B cell (primary cell): ENCODE measurements at regions not wholly inside any gene's neighbourhood (a gene's known extent, or its start where the extent isn't known, plus 50 kb on each side); places are given as distances from the start of the nearest gene placed in this dataset.

Experiments used
- ATAC-seq: fragments of 200-7000 bp; cut with Tn5 transposase; one replicate; pipeline ENCODE4 v1.10.0; 2021; ENCODE audit warnings: low read depth, mild to moderate bottlenecking, moderate number of reproducible peaks, moderate library complexity
- CTCF ChIA-PET: fragments of 350-600 bp; sonication (Branson Sonifier 250); formaldehyde crosslinking; loops from one replicate; lab custom pipeline; 2021; ENCODE audit warnings: antibody characterized with exemption, inconsistent platforms; lab: Charles Lee
- POLR2A ChIA-PET: fragments of 350-600 bp; sonication (Branson Sonifier 250); formaldehyde crosslinking; loops from one replicate; lab custom pipeline; 2021; ENCODE audit warnings: antibody characterized with exemption; lab: Charles Lee
- DNase-seq: peaks from one replicate; pipeline ENCODE4 v3.0.0; 2013
- H2AFZ ChIP-seq: 2 replicates; pipeline ENCODE4 v1.6.1; 2012; ENCODE audit warnings: mild to moderate bottlenecking, low read depth, low read length; ENCODE audit not compliant: insufficient read depth, poor library complexity, severe bottlenecking
- H3K27ac ChIP-seq, 2 donors: 1 replicate in 1 of 2; 2 replicates in 1 of 2; pipeline ENCODE4 v1.5.1; 2012 to 2013; ENCODE audit warnings: low read length in 2 of 2, mild to moderate bottlenecking in 2 of 2, moderate library complexity in 1 of 2
- H3K27me3 ChIP-seq, 4 experiments: fragments of 200-600 bp in 1 of 4; sonication (generic) in 1 of 4; replicated peaks in 1 of 4; 1 replicate in 2 of 4; 2 replicates in 2 of 4; pipeline versions ENCODE4 v1.6.1 to v1.7.0; 2013 to 2016; ENCODE audit warnings: low read length in 3 of 4, mild to moderate bottlenecking in 2 of 4, mixed read lengths in 1 of 4, moderate library complexity in 1 of 4; ENCODE audit not compliant: insufficient read depth in 4 of 4, control insufficient read depth in 3 of 4; ENCODE audit errors: control extremely low read depth in 1 of 4
- H3K36me3 ChIP-seq, 2 experiments: replicated peaks in 1 of 2; 1 replicate in 1 of 2; 2 replicates in 1 of 2; pipeline versions ENCODE4 v1.6.1 to v1.7.1; 2013; ENCODE audit warnings: low read length in 1 of 2; ENCODE audit not compliant: insufficient read depth in 2 of 2, control insufficient read depth in 1 of 2; ENCODE audit errors: control extremely low read depth in 1 of 2, extremely low read depth in 1 of 2
- H3K4me1 ChIP-seq, 2 donors: fragments of 200-600 bp in 1 of 2; sonication (generic) in 1 of 2; 1 replicate in 1 of 2; 2 replicates in 1 of 2; pipeline versions ENCODE4 v1.5.1 to v1.6.1; 2013 to 2017; ENCODE audit warnings: low read length in 2 of 2; ENCODE audit not compliant: control insufficient read depth in 2 of 2, insufficient read depth in 2 of 2
- H3K4me2 ChIP-seq: replicated peaks from 2 replicates; pipeline ENCODE3; 2012; ENCODE audit warnings: mild to moderate bottlenecking, low read depth, low read length; ENCODE audit not compliant: poor library complexity, severe bottlenecking
- H3K4me3 ChIP-seq, 5 experiments: fragments of 200-600 bp in 1 of 5; sonication (generic) in 1 of 5; 1 replicate in 3 of 5; 2 replicates in 2 of 5; pipeline versions ENCODE4 v1.5.1 to v1.7.0; 2011 to 2016; ENCODE audit warnings: low read length in 4 of 5, mild to moderate bottlenecking in 4 of 5, low read depth in 2 of 5, control low read depth in 1 of 5, moderate library complexity in 1 of 5; ENCODE audit not compliant: insufficient read depth in 1 of 5; ENCODE audit errors: control extremely low read depth in 1 of 5, extremely low read depth in 1 of 5
- H3K79me2 ChIP-seq: fragments of 200-600 bp; sonication (generic); one replicate; pipeline ENCODE4 v1.6.0; 2016; ENCODE audit warnings: low read length; ENCODE audit not compliant: control insufficient read depth, insufficient read depth
- H3K9ac ChIP-seq: fragments of 200-600 bp; sonication (generic); 2 replicates; pipeline ENCODE4 v1.6.1; 2017; ENCODE audit warnings: mild to moderate bottlenecking, low read length, moderate library complexity
- H3K9me3 ChIP-seq, 3 donors: one replicate each; pipeline versions ENCODE4 v1.6.1 to v1.7.1; 2013; ENCODE audit warnings: low read length in 2 of 3; ENCODE audit not compliant: control insufficient read depth in 2 of 3, insufficient read depth in 1 of 3; ENCODE audit errors: control extremely low read depth in 1 of 3
- H4K20me1 ChIP-seq: 2 replicates; pipeline ENCODE4 v1.6.0; 2012; ENCODE audit warnings: mild to moderate bottlenecking, low read length; ENCODE audit not compliant: insufficient read depth, control insufficient read depth, poor library complexity, severe bottlenecking
- H3K27ac Mint-ChIP-seq: one replicate; pipeline ENCODE4 v1.8.0; 2021; ENCODE audit warnings: mixed read lengths
- H3K27me3 Mint-ChIP-seq: one replicate; pipeline ENCODE4 v1.8.0; 2021; ENCODE audit warnings: mixed read lengths
- H3K4me1 Mint-ChIP-seq: one replicate; pipeline ENCODE4 v1.8.0; 2021; ENCODE audit warnings: mixed read lengths
- H3K4me3 Mint-ChIP-seq: one replicate; pipeline ENCODE4 v1.8.0; 2021; ENCODE audit warnings: mixed read lengths
- H3K9me3 Mint-ChIP-seq: one replicate; pipeline ENCODE4 v1.8.0; 2022; ENCODE audit warnings: mixed read lengths; ENCODE audit not compliant: insufficient read depth
- EZH2 ChIP-seq: IDR thresholded peaks from 2 replicates; pipeline ENCODE4 v1.6.1; 2012; ENCODE audit warnings: borderline replicate concordance, low read depth, mild to moderate bottlenecking, moderate library complexity, low read length; ENCODE audit not compliant: insufficient read depth, poor library complexity, severe bottlenecking
- WGBS: methylation state at CpG from one replicate; pipeline ENCODE4 v1.1.5; 2013; ENCODE audit warnings: missing lambda C conversion rate; ENCODE audit not compliant: insufficient coverage; 5-methylcytosine and 5-hydroxymethylcytosine counted together
- intact Hi-C: fragments of 100-400 bp; cut with micrococcal nuclease; formaldehyde crosslinking; loops from one replicate; pipeline ENCODE4 v1.10.0; 2022
- TF ChIP-seq, protein P1 (sequence below): fragments of 200-600 bp; IDR thresholded peaks from one replicate; pipeline ENCODE4 v1.8.0; 2022; ENCODE audit warnings: antibody characterized with exemption, mild to moderate bottlenecking

DNA sequence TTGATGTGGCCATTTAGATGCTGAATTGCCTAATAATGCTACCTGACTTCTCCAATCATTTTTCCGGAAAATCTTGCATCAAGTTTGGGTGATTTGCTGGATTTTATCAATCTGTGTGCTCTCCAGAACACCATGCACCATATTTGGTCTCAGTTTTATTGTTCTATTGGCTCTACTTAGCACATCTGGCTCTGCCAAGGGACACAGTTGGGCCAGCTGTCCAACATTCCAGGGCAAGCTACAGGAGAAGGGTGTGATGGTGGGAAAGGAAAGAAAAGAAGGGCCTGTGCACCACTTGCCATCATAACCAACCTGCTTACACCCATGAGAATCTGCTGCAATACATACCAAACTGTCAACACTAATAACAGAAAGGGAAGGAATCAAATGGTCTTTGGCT is 90.2 kb upstream of the NFIA start:
- intact Hi-C loops, result no loop called here
- Mint-ChIP-seq H3K27me3 (peaks cover 24% of the 10 kb centered on the region), H3K27ac (no peak overlapping the region), H3K4me1 (no peaks in the 10 kb centered on the region), H3K4me3 (no peak overlapping the region), H3K9me3 (no peaks in the 10 kb centered on the region)
- ChIA-PET POLR2A (no interaction called here), CTCF (no interaction called here)
- H3K4me1 ChIP-seq, result no peaks in the 10 kb centered on the region
- no peak overlapping the region for H3K9ac ChIP-seq
- no peaks in the 10 kb centered on the region for H4K20me1 ChIP-seq
- no peak for TF ChIP-seq EZH2
- TF ChIP-seq, protein P1, sequence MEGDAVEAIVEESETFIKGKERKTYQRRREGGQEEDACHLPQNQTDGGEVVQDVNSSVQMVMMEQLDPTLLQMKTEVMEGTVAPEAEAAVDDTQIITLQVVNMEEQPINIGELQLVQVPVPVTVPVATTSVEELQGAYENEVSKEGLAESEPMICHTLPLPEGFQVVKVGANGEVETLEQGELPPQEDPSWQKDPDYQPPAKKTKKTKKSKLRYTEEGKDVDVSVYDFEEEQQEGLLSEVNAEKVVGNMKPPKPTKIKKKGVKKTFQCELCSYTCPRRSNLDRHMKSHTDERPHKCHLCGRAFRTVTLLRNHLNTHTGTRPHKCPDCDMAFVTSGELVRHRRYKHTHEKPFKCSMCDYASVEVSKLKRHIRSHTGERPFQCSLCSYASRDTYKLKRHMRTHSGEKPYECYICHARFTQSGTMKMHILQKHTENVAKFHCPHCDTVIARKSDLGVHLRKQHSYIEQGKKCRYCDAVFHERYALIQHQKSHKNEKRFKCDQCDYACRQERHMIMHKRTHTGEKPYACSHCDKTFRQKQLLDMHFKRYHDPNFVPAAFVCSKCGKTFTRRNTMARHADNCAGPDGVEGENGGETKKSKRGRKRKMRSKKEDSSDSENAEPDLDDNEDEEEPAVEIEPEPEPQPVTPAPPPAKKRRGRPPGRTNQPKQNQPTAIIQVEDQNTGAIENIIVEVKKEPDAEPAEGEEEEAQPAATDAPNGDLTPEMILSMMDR, result no peak
- H3K9me3 ChIP-seq, result no peaks in the 10 kb centered on the region
- no peaks in the 10 kb centered on the region for H3K79me2 ChIP-seq
- no peak overlapping the region for H3K27ac ChIP-seq
- no peak overlapping the region for H3K4me2 ChIP-seq
- H3K4me3 ChIP-seq, result no peak overlapping the region
- no peak for DNase-seq
- no peak for ATAC-seq
- WGBS, result 100% methylated on average over 1 of the region's 1 CpG
- H2AFZ ChIP-seq, result no peak overlapping the region
- H3K36me3 ChIP-seq, result no peaks in the 10 kb centered on the region
- no peaks in the 10 kb centered on the region for H3K27me3 ChIP-seq

DNA sequence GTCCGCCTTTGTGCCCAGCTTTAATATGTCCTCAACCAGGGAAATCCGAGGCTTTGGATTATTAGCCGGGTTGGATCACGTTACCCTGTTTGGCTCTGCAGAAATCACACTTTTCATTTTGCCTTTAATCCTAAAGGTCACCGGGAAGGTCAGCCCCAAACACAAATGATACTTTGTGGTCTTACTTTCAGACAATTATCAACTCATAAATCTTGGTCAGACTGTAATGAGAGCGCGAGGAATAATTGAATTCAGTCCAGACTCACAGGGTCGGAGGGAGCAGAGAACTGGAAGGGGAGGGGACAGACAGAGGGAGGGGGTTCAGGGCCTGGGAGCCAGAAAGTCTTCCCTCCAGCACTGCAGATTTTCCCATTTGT is 91.7 kb upstream of the NFIA start:
- H3K9ac ChIP-seq, result no peak overlapping the region
- Mint-ChIP-seq H3K4me3 (no peak overlapping the region), H3K27ac (no peak overlapping the region), H3K4me1 (no peaks in the 10 kb centered on the region), H3K27me3 (peaks cover 24% of the 10 kb centered on the region), H3K9me3 (no peaks in the 10 kb centered on the region)
- no peak overlapping the region for H2AFZ ChIP-seq
- H3K9me3 ChIP-seq, result no peaks in the 10 kb centered on the region
- H3K27me3 ChIP-seq, result no peaks in the 10 kb centered on the region
- no peaks in the 10 kb centered on the region for H3K79me2 ChIP-seq
- no peak overlapping the region for H3K27ac ChIP-seq
- no peak overlapping the region for H3K4me3 ChIP-seq
- no peaks in the 10 kb centered on the region for H3K4me1 ChIP-seq
- no peaks in the 10 kb centered on the region for H3K36me3 ChIP-seq
- WGBS, result 90% methylated on average over 4 of the region's 8 CpGs
- DNase-seq (no peak), ATAC-seq (no peak)
- no peak overlapping the region for H3K4me2 ChIP-seq
- CTCF ChIA-PET, result no interaction called here
- POLR2A ChIA-PET, result no interaction called here
- no peak for TF ChIP-seq EZH2
- TF ChIP-seq, protein P1, result no peak
- intact Hi-C loops, result no loop called here
- no peaks in the 10 kb centered on the region for H4K20me1 ChIP-seq
